SK-N-SH treated with all-trans-retinoic acid at 6 μM for 48 hours (cell line): ENCODE measurements at regions not wholly inside any gene's neighbourhood (a gene's known extent, or its start where the extent isn't known, plus 50 kb on each side); places are given as distances from the start of the nearest gene placed in this dataset.

Source experiments
- ATAC-seq: fragments of 200-7000 bp; cut with Tn5 transposase; 3 replicates; pipeline ENCODE4 v1.9.1; 2020; ENCODE audit warnings: mild to moderate bottlenecking, moderate library complexity
- BACH2 ChIP-seq: fragments of 250-450 bp; sonication (Bioruptor Pico); IDR thresholded peaks from 2 replicates; pipeline ENCODE4 v1.9.0; 2021; ENCODE audit warnings: mild to moderate bottlenecking, borderline replicate concordance
- CREB5 ChIP-seq: fragments of 250-450 bp; sonication (Bioruptor Pico); IDR thresholded peaks from 2 replicates; pipeline ENCODE4 v1.5.1; 2020; ENCODE audit warnings: low read depth, mild to moderate bottlenecking, moderate library complexity
- CSDC2 ChIP-seq: fragments of 250-450 bp; sonication (Bioruptor Pico); IDR thresholded peaks from 2 replicates; pipeline ENCODE4 v1.5.0; 2020; ENCODE audit warnings: mild to moderate bottlenecking, moderate library complexity
- ESRRG ChIP-seq: fragments of 250-450 bp; sonication (Bioruptor Pico); IDR thresholded peaks from 2 replicates; pipeline ENCODE4 v1.6.1; 2021; ENCODE audit warnings: mild to moderate bottlenecking
- OSR1 ChIP-seq: fragments of 250-450 bp; sonication (Bioruptor Pico); IDR thresholded peaks from 2 replicates; pipeline ENCODE4 v1.8.0; 2022; ENCODE audit warnings: moderate library complexity, mild to moderate bottlenecking, inconsistent platforms
- PATZ1 ChIP-seq: fragments of 250-450 bp; sonication (Bioruptor Pico); IDR thresholded peaks from 2 replicates; pipeline ENCODE4 v1.8.0; 2020; ENCODE audit warnings: mild to moderate bottlenecking, moderate library complexity, borderline replicate concordance
- POU6F1 ChIP-seq: fragments of 250-450 bp; sonication (Bioruptor Pico); IDR thresholded peaks from 2 replicates; pipeline ENCODE4 v1.8.0; 2021; ENCODE audit warnings: low read depth, mild to moderate bottlenecking, moderate library complexity, borderline replicate concordance
- TCF4 ChIP-seq: fragments of 250-450 bp; sonication (Bioruptor Pico); IDR thresholded peaks from 2 replicates; pipeline ENCODE4 v1.8.0; 2021; ENCODE audit warnings: mild to moderate bottlenecking, moderate library complexity, borderline replicate concordance
- TOX ChIP-seq: fragments of 250-450 bp; sonication (Bioruptor Pico); IDR thresholded peaks from 2 replicates; pipeline ENCODE4 v1.8.0; 2021; ENCODE audit warnings: mild to moderate bottlenecking, moderate library complexity, borderline replicate concordance
- TSHZ2 ChIP-seq: fragments of 250-450 bp; sonication (Bioruptor Pico); IDR thresholded peaks from 2 replicates; pipeline ENCODE4 v1.5.0; 2020; ENCODE audit warnings: mild to moderate bottlenecking, moderate library complexity
- ZC3H10 ChIP-seq: fragments of 250-450 bp; sonication (Bioruptor Pico); IDR thresholded peaks from 2 replicates; pipeline ENCODE4 v1.5.1; 2021; ENCODE audit warnings: mild to moderate bottlenecking, moderate library complexity
- ZFP30 ChIP-seq: fragments of 450-650 bp; formaldehyde crosslinking; IDR thresholded peaks from 2 replicates; pipeline ENCODE4 v1.5.0; 2022; ENCODE audit warnings: mild to moderate bottlenecking, moderate library complexity
- ZNF70 ChIP-seq: fragments of 450-650 bp; formaldehyde crosslinking; IDR thresholded peaks from 2 replicates; pipeline ENCODE4 v1.5.0; 2020; ENCODE audit warnings: mild to moderate bottlenecking, moderate library complexity
- ZNF8 ChIP-seq: fragments of 450-650 bp; formaldehyde crosslinking; IDR thresholded peaks from 2 replicates; pipeline ENCODE4 v1.5.0; 2020; ENCODE audit warnings: mild to moderate bottlenecking, moderate library complexity

- TF ChIP-seq POU6F1 (CRISPR knock-in tag) (no peak), TSHZ2 (CRISPR knock-in tag) (no peak), ZC3H10 (no peak), BACH2 (no peak)
- TF ChIP-seq, all 23 proteins: peak for 0
Observed at GRCh38 chr6:139701695-139702094, 327.2 kb upstream of the CITED2 start (continued).

- no peak for TF ChIP-seq ZNF70
- no peak for TF ChIP-seq CSDC2
- no peak for ATAC-seq
Observed at GRCh38 chr6:139701003-139701402, 326.6 kb upstream of the CITED2 start.

GRCh38 chr6:139699911-139700310 lies 325.5 kb upstream of the CITED2 start:
- no peak for TF ChIP-seq ZNF70
- TF ChIP-seq TSHZ2 (CRISPR knock-in tag) = no peak
- no peak for TF ChIP-seq ZC3H10
- TF ChIP-seq TOX (CRISPR knock-in tag) = no peak
- TF ChIP-seq BACH2 = no peak
- no peak for TF ChIP-seq ESRRG (CRISPR knock-in tag)
- TF ChIP-seq, all 23 proteins: peak for 0
- no peak for ATAC-seq

GRCh38 chr6:139699335-139699734 lies 324.9 kb upstream of the CITED2 start:
- TF ChIP-seq ZFP30 (CRISPR knock-in tag) (no peak), CREB5 (CRISPR knock-in tag) (no peak), TCF4 (CRISPR knock-in tag) (no peak), ZNF8 (CRISPR knock-in tag) (no peak), TOX (CRISPR knock-in tag) (no peak), CSDC2 (no peak), OSR1 (no peak), PATZ1 (CRISPR knock-in tag) (no peak), TSHZ2 (CRISPR knock-in tag) (no peak), ZNF70 (no peak)
- no peak for ATAC-seq
